HG02970 (cell line): ENCODE measurements at regions not wholly inside any gene's neighbourhood (a gene's known extent, or its start where the extent isn't known, plus 50 kb on each side); places are given as distances from the start of the nearest gene placed in this dataset.
"Not testable (repeated sequence)": the region's sequence is repeated elsewhere in the genome, so short reads cannot be mapped to it uniquely, and the experiment has no call there.

Experiments used
- ATAC-seq: cut with Tn5 transposase; IDR thresholded peaks from one replicate; pipeline ENCODE4 v1.9.1; 2021; ENCODE audit warnings: mild to moderate bottlenecking, moderate library complexity, moderate number of reproducible peaks; ENCODE audit not compliant: unreplicated experiment, low FRiP score

DNA sequence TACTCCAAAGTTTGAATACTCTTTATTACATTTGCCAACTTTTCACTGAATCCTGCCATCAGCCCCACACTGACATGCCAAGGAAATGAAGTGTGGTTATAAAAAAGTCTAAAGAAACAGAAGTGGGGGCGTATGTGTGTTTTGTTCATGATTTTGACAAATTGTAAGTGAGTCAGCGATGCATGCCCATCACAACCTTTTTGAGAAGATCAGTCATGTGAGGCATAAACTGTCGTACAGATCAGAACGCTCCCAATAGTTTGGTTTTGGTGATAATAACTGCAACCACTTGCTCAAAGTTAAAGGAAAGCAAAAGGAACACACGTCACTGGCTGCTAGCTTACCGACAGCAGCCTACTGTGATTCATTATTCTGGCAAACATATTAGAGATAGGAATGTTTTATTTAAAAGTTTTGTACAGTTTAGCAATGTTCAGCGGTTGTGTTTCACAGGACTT, 95.6 kb downstream of the RGS2 start:
- ATAC-seq, result no peak

DNA sequence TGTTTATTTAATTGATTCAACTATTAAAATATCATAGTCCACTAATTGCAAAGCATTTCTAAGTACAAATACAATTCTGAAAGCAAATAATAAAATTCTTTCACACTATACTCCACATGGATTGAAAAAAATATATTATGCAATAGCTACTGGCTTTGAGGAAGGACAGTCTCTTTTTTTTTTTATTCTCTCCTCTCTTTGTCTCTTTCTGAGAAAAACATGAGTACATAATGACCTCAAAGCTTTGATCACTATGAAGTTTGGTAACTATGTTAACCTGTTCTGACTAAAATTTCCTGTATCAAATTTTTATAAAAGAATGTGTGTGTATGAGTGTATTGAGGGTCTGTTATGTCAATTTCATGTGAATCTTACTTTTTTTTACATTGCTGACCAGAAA, 96.2 kb downstream of the RGS2 start:
- no peak for ATAC-seq

GRCh38 chr1:192906334-192906733, 97.5 kb downstream of the RGS2 start:
- ATAC-seq, result no peak

DNA sequence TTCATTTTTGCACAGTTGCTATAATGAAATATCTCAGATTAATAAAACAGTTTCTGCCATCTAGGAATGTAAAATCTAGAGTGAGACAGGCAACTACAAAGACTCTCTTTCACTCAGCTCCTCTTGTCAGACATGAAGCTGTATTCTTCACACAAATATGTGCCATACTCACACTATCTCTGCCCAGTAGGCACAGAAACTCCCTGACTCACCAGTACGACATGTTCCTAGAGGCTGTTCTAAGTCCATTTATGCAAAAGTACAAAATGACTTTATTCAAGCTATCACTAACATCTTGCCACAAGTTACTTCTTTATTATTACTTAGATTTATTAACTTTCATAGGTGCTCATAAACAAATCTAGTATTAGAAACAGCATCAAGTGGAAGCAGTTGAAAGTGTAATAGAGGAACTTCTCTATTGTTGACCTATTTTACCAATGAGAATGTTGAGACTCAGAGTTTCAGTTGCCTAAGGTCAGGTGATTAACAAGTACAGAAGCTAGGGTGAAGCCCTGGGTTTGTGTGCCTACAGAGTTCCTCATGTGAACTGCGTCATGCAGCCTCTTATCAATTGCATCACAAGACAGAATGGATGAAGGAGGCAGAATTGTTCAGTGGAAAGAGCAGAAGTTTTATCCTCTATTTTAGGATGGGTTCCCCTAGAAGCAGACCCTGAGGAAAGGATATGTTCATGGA, 98.9 kb downstream of the RGS2 start:
- no peak for ATAC-seq

GRCh38 chr1:192911896-192912656, 103.2 kb downstream of the RGS2 start:
- not testable (repeated sequence) for ATAC-seq

DNA sequence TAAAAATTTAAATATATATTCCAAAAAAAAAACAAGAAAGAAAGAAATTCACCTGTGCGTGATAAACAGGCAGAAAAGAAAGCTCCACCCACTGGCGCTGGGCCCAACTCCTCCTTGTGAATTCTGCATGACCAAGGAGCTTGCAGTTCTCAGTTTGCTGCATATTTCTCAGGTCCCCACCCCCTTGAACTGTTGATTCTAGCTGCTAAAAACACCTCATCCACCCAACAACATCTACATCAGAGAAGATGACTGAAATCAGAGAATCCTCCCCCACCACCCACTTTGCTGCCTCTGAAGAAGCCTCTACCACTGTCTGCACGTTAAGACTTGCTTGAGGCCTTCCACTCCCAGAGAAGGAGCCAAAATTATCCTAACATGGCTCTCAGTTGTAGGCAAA, 104.8 kb downstream of the RGS2 start:
- no peak for ATAC-seq

GRCh38 chr1:192914092-192914491, 105.3 kb downstream of the RGS2 start:
- ATAC-seq, result no peak

GRCh38 chr1:192914696-192915095, 105.9 kb downstream of the RGS2 start:
- no peak for ATAC-seq

DNA sequence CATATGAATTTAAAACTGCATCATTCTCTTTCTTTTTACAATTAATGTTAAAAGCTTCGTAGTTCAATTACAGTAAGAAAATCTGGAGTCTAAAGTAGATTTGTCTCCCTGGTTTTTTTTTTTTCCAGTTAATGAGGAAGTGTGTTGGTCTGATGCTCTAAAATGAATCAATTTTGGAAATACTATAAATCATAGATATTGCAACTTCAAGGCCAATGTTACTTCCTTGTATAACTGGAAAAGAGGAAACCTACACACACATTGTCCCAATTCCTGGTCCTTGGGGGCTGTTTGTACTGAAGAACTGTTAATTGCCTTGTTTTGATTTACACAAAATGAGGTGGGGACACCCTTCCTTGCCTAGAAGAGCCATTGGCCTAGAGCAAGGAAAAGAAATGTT, 107.2 kb downstream of the RGS2 start:
- no peak for ATAC-seq

DNA sequence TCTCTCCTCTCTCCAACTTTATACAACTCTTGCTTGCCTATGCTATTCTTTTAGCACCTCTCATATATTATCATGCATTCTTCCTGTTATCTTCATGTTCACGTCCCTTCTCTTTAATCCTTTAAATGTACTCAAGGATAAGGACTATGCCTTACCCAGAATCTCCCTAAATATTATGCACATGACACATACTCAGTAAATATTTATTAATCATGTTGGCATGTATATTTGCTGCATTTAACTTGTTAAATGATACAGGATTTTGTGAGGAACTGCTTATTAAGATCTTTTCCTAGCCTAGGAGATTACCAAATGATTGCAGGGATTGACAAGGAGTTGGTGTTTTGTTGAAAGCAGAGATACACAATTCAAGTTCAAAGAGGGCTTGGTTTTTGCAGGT, 109.4 kb downstream of the RGS2 start:
- no peak for ATAC-seq

DNA sequence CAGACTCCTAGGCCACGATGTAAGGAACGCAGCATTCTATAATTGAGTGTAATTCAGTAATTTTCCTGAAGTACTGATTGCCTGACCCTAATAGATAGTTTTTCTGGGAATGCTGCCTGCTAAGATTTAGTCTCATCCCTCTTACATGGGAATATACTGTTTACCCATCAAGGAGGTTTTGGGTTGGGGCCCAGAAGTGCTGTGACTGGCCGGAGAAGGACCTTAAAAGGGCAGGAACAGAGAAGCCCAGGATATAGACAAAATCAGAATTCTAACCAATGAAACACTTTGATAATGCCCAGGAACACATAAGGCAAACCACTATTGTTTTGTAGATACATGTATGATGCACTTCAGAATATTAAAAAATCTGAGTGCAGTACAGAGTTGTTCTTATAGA, 111.6 kb downstream of the RGS2 start:
- no peak for ATAC-seq

- no peak for ATAC-seq
Observed at GRCh38 chr1:192925609-192926008, 116.8 kb downstream of the RGS2 start.

DNA sequence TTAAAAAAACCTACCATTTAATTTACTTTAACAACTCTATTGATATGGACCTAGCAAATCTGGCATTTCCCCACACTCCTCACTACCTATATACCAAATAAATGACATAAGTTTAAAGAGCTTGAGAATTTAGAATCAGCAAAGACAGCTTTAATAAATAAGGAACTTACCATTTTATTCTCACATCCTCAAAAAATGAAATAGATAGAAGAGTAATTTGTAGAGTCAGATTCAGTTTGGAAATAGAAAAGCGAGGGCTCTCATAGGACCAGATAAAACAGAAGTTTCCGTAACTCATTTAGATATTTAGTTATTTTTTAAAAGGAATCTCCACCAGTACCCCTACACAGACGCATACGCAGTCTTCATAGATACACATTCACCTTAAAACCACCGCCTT, 117.9 kb downstream of the RGS2 start:
- no peak for ATAC-seq

GRCh38 chr1:192927496-192927895, 118.7 kb downstream of the RGS2 start:
- ATAC-seq, result no peak

GRCh38 chr1:192929597-192929996, 120.8 kb downstream of the RGS2 start:
- ATAC-seq, result no peak

DNA sequence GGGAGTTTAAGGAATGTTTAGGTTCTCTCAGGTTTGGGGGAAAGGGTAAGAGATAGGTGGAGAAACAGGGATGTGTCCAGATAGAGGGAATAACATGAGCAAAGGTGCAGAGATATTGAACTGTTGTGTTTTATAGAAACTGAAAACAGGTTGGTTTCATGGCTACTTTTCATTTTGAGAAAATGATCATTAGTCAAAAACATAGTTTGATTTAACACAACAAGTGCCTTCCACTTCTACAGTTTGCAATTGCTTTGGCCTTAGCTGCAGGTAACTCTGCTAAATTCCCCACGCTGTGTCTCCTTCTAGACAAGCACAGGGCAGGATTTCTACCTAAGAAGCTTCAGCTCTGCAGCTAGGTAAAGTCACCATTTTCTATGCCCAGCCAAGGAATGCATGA, 124.9 kb downstream of the RGS2 start:
- no peak for ATAC-seq

DNA sequence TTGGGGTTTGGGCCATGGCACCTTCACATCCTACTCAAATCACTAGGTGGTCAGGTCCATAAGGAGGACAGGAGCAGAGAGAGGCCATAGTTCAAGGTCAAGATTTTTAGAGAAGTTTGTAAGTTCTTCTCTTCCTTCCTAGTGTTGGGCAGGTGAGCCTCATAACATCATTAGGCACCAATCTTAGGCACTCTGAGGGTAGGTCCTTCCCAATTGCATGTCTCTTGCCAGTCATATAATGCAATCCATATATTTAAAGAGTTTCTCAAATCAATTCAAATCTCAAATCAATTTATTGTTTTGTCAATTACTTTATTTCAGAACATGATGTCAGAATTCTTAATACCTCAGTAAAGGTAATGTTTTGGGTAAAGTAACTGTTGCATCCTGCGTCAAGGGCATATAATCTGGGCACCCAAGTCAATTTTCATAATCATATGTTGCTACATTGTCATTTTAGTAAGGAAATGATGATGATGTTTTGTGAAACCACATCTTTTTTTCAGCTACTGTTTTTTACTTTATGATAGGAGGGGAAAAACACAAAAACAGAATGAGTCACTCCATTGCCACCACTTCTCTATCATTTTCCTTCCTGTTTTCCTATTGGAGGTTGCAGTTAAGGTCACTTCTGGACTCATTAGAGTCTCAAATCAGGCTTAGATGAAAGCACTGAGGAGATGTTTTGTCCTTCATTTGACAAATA, 122.7 kb downstream of the UCHL5 start:
- ATAC-seq, result no peak

DNA sequence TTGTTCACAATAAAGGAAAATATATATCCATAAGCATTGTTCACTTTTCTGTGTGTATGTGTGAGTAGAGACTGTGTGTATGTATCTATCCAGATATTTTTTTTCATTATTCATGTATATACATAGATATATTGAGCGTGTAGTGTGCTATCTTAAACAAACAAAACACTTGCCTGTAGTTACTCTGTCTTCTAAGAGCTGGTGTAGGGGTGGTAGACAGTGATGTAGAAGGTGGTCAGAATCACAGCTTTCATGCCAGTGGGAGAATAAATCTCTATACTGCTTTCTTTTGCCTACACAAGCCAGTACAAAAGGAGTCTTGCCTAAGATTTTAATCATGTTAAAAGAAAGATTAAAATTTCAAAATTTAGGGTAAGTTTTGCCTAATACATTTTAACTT, 122.0 kb downstream of the UCHL5 start:
- ATAC-seq, result no peak

DNA sequence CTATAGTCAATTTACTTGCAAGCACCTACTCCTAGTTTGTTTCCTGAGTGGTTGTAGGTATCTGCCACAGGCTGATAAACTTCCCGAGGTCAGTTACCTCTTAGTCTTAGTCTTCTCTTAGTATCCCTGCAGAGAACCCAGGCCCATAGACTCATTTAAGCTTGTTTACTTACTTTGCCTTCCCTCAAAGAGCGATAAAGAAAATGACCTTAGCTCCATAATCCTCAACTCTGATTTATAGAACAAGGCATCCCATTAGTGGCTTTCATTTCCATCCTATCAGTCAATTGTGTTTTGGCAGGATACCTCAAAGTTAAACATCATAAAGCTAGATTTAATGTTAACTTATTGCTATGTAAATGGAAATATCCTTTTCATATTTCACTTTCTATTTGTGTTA, 119.7 kb downstream of the UCHL5 start:
- no peak for ATAC-seq

DNA sequence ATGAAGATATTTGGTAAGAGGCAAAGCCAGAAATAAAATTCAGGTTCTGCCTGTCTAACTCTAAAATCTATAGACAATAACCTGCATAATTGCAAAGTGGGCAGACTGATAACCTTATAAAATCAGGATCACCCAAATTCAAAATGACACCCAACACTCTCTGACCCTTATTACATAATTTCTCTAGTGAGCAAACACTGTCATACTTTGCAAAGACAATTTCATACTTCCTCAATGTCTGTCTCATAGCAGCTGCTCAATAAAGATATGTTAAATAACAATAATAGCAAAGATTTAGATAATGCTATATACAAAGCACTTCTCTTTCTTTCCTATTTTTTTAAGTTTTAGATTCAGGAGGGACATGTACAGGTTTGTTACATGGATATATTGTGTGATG, 118.5 kb downstream of the UCHL5 start:
- ATAC-seq, result no peak

DNA sequence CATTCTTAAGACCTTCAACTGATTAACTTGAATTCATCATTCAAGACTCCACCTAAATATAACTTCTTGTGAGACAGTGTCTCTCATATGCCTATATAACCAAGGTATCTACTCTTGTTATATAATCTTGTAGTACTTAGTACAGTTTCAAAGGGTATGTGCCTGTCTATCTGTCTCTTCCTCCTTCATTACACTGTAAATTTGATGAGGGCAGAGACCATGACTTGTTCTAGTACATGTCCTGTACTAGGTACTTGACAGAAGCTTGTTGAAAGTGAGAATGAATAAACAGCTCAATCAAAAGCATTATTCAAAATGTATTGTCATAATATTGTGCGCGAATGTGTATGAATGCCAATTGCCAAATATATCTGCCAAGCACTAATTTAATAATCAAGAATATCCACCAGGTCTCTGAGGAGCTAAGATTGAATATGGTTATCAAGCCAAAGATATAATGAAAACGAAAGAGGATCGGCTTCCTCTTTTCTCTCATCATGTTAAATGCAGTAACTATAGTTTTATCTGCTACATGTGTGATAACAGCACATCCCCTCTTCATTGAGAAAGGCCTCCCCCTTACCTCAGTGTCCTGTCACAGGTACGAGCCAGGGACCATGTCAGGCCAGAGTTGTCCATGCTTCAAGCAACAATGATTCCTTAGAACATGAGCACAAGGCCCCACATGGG, 117.3 kb downstream of the UCHL5 start:
- no peak for ATAC-seq
